ENCODE measurements at regions not wholly inside any gene's neighbourhood (a gene's known extent, or its start where the extent isn't known, plus 50 kb on each side); places are given as distances from the start of the nearest gene placed in this dataset.

- H3K9ac ChIP-seq (ENCODE audit: low read depth, low read length), result no peak overlapping the region
- no peaks in the 10 kb centered on the region for H3K9me3 ChIP-seq (ENCODE audit: control insufficient read depth, insufficient read depth, low read length)
- no peaks in the 10 kb centered on the region for H3K27me3 ChIP-seq (ENCODE audit: control insufficient read depth, insufficient read depth, low read length)
- H3K36me3 ChIP-seq (ENCODE audit: control insufficient read depth, insufficient read depth, low read length), result no peaks in the 10 kb centered on the region
- no peak overlapping the region for H3K27ac ChIP-seq (ENCODE audit: low read depth, low read length)
- H3K4me3 ChIP-seq (ENCODE audit: low read depth, low read length), result no peak overlapping the region
- H3K4me1 ChIP-seq (ENCODE audit: control insufficient read depth, insufficient read depth, low read length), result no peaks in the 10 kb centered on the region
Observed at GRCh38 chr1:88060750-88061491, 623.2 kb upstream of the PKN2 start.

GRCh38 chr1:88061492-88062177 lies 622.4 kb upstream of the PKN2 start:
- no peaks in the 10 kb centered on the region for H3K36me3 ChIP-seq (ENCODE audit: control insufficient read depth, insufficient read depth, low read length)
- no peaks in the 10 kb centered on the region for H3K4me1 ChIP-seq (ENCODE audit: control insufficient read depth, insufficient read depth, low read length)
- H3K27me3 ChIP-seq (ENCODE audit: control insufficient read depth, insufficient read depth, low read length), result no peaks in the 10 kb centered on the region
- H3K9me3 ChIP-seq (ENCODE audit: control insufficient read depth, insufficient read depth, low read length), result no peaks in the 10 kb centered on the region
- H3K27ac ChIP-seq (ENCODE audit: low read depth, low read length), result no peak overlapping the region
- no peak overlapping the region for H3K9ac ChIP-seq (ENCODE audit: low read depth, low read length)
- H3K4me3 ChIP-seq (ENCODE audit: low read depth, low read length), result no peak overlapping the region

GRCh38 chr1:88062650-88063153 lies 621.4 kb upstream of the PKN2 start:
- Histone ChIP-seq H3K4me1 (ENCODE audit: control insufficient read depth, insufficient read depth, low read length) (no peaks in the 10 kb centered on the region), H3K27me3 (ENCODE audit: control insufficient read depth, insufficient read depth, low read length) (no peaks in the 10 kb centered on the region), H3K36me3 (ENCODE audit: control insufficient read depth, insufficient read depth, low read length) (no peaks in the 10 kb centered on the region), H3K4me3 (ENCODE audit: low read depth, low read length) (no peak overlapping the region), H3K27ac (ENCODE audit: low read depth, low read length) (no peak overlapping the region), H3K9ac (ENCODE audit: low read depth, low read length) (no peak overlapping the region), H3K9me3 (ENCODE audit: control insufficient read depth, insufficient read depth, low read length) (no peaks in the 10 kb centered on the region)

- no peak overlapping the region for H3K27ac ChIP-seq (ENCODE audit: low read depth, low read length)
- H3K27me3 ChIP-seq (ENCODE audit: control insufficient read depth, insufficient read depth, low read length), result no peaks in the 10 kb centered on the region
- H3K4me1 ChIP-seq (ENCODE audit: control insufficient read depth, insufficient read depth, low read length), result no peaks in the 10 kb centered on the region
- H3K9ac ChIP-seq (ENCODE audit: low read depth, low read length), result no peak overlapping the region
- H3K9me3 ChIP-seq (ENCODE audit: control insufficient read depth, insufficient read depth, low read length), result no peaks in the 10 kb centered on the region
- no peaks in the 10 kb centered on the region for H3K36me3 ChIP-seq (ENCODE audit: control insufficient read depth, insufficient read depth, low read length)
- no peak overlapping the region for H3K4me3 ChIP-seq (ENCODE audit: low read depth, low read length)
Observed at GRCh38 chr1:88063605-88064004, 620.5 kb upstream of the PKN2 start.

- H3K9me3 ChIP-seq (ENCODE audit: control insufficient read depth, insufficient read depth, low read length), result no peaks in the 10 kb centered on the region
- no peaks in the 10 kb centered on the region for H3K4me1 ChIP-seq (ENCODE audit: control insufficient read depth, insufficient read depth, low read length)
- no peak overlapping the region for H3K27ac ChIP-seq (ENCODE audit: low read depth, low read length)
- no peak overlapping the region for H3K4me3 ChIP-seq (ENCODE audit: low read depth, low read length)
- no peaks in the 10 kb centered on the region for H3K36me3 ChIP-seq (ENCODE audit: control insufficient read depth, insufficient read depth, low read length)
- no peak overlapping the region for H3K9ac ChIP-seq (ENCODE audit: low read depth, low read length)
- no peaks in the 10 kb centered on the region for H3K27me3 ChIP-seq (ENCODE audit: control insufficient read depth, insufficient read depth, low read length)
Observed at GRCh38 chr1:88068407-88068960, 615.6 kb upstream of the PKN2 start.

GRCh38 chr1:88070956-88071355 lies 613.1 kb upstream of the PKN2 start:
- Histone ChIP-seq H3K27me3 (ENCODE audit: control insufficient read depth, insufficient read depth, low read length) (no peaks in the 10 kb centered on the region), H3K9ac (ENCODE audit: low read depth, low read length) (no peak overlapping the region), H3K36me3 (ENCODE audit: control insufficient read depth, insufficient read depth, low read length) (no peaks in the 10 kb centered on the region), H3K9me3 (ENCODE audit: control insufficient read depth, insufficient read depth, low read length) (no peaks in the 10 kb centered on the region), H3K4me3 (ENCODE audit: low read depth, low read length) (no peak overlapping the region), H3K4me1 (ENCODE audit: control insufficient read depth, insufficient read depth, low read length) (no peaks in the 10 kb centered on the region), H3K27ac (ENCODE audit: low read depth, low read length) (no peak overlapping the region)

GRCh38 chr1:88074661-88075060 lies 609.4 kb upstream of the PKN2 start:
- Histone ChIP-seq H3K27me3 (ENCODE audit: control insufficient read depth, insufficient read depth, low read length) (no peaks in the 10 kb centered on the region), H3K9me3 (ENCODE audit: control insufficient read depth, insufficient read depth, low read length) (no peaks in the 10 kb centered on the region), H3K9ac (ENCODE audit: low read depth, low read length) (no peak overlapping the region), H3K36me3 (ENCODE audit: control insufficient read depth, insufficient read depth, low read length) (no peaks in the 10 kb centered on the region), H3K4me1 (ENCODE audit: control insufficient read depth, insufficient read depth, low read length) (no peaks in the 10 kb centered on the region), H3K4me3 (ENCODE audit: low read depth, low read length) (no peak overlapping the region), H3K27ac (ENCODE audit: low read depth, low read length) (no peak overlapping the region)

GRCh38 chr1:88075813-88076212 lies 608.3 kb upstream of the PKN2 start:
- Histone ChIP-seq H3K9me3 (ENCODE audit: control insufficient read depth, insufficient read depth, low read length) (no peaks in the 10 kb centered on the region), H3K27ac (ENCODE audit: low read depth, low read length) (no peak overlapping the region), H3K9ac (ENCODE audit: low read depth, low read length) (no peak overlapping the region), H3K36me3 (ENCODE audit: control insufficient read depth, insufficient read depth, low read length) (no peaks in the 10 kb centered on the region), H3K4me3 (ENCODE audit: low read depth, low read length) (no peak overlapping the region), H3K4me1 (ENCODE audit: control insufficient read depth, insufficient read depth, low read length) (no peaks in the 10 kb centered on the region), H3K27me3 (ENCODE audit: control insufficient read depth, insufficient read depth, low read length) (no peaks in the 10 kb centered on the region)

GRCh38 chr1:88079036-88079435 lies 605.0 kb upstream of the PKN2 start:
- H3K36me3 ChIP-seq (ENCODE audit: control insufficient read depth, insufficient read depth, low read length), result no peaks in the 10 kb centered on the region
- no peak overlapping the region for H3K9ac ChIP-seq (ENCODE audit: low read depth, low read length)
- no peaks in the 10 kb centered on the region for H3K4me1 ChIP-seq (ENCODE audit: control insufficient read depth, insufficient read depth, low read length)
- no peaks in the 10 kb centered on the region for H3K27me3 ChIP-seq (ENCODE audit: control insufficient read depth, insufficient read depth, low read length)
- no peak overlapping the region for H3K4me3 ChIP-seq (ENCODE audit: low read depth, low read length)
- no peak overlapping the region for H3K27ac ChIP-seq (ENCODE audit: low read depth, low read length)
- no peaks in the 10 kb centered on the region for H3K9me3 ChIP-seq (ENCODE audit: control insufficient read depth, insufficient read depth, low read length)

- Histone ChIP-seq H3K27me3 (ENCODE audit: control insufficient read depth, insufficient read depth, low read length) (no peaks in the 10 kb centered on the region), H3K9me3 (ENCODE audit: control insufficient read depth, insufficient read depth, low read length) (no peaks in the 10 kb centered on the region; the same call in 1 of the 2 replicates), H3K27ac (ENCODE audit: low read depth, low read length) (no peak overlapping the region), H3K4me3 (ENCODE audit: low read depth, low read length) (no peak overlapping the region), H3K4me1 (ENCODE audit: control insufficient read depth, insufficient read depth, low read length) (no peaks in the 10 kb centered on the region), H3K9ac (ENCODE audit: low read depth, low read length) (no peak overlapping the region), H3K36me3 (ENCODE audit: control insufficient read depth, insufficient read depth, low read length) (no peaks in the 10 kb centered on the region)
Observed at GRCh38 chr1:88080875-88081274, 603.2 kb upstream of the PKN2 start.

- no peaks in the 10 kb centered on the region for H3K36me3 ChIP-seq (ENCODE audit: control insufficient read depth, insufficient read depth, low read length)
- H3K9me3 ChIP-seq (ENCODE audit: control insufficient read depth, insufficient read depth, low read length), result no peaks in the 10 kb centered on the region; the same call in 1 of the 2 replicates
- H3K27me3 ChIP-seq (ENCODE audit: control insufficient read depth, insufficient read depth, low read length), result no peaks in the 10 kb centered on the region
- H3K4me1 ChIP-seq (ENCODE audit: control insufficient read depth, insufficient read depth, low read length), result peaks cover 7% of the 10 kb centered on the region; the same call in 1 of the 2 replicates
- no peak overlapping the region; the same call in 1 of the 2 replicates for H3K4me3 ChIP-seq (ENCODE audit: low read depth, low read length)
- no peak overlapping the region for H3K9ac ChIP-seq (ENCODE audit: low read depth, low read length)
- no peak overlapping the region for H3K27ac ChIP-seq (ENCODE audit: low read depth, low read length)
Observed at GRCh38 chr1:88088481-88088880, 595.6 kb upstream of the PKN2 start.

Data from HUES48 (cell line).